Neural progenitor cell (in vitro differentiated cells): ENCODE measurements at regions not wholly inside any gene's neighbourhood (a gene's known extent, or its start where the extent isn't known, plus 50 kb on each side); places are given as distances from the start of the nearest gene placed in this dataset.

Experiments
- CTCF ChIP-seq: fragments of 200-600 bp; sonication (generic); IDR thresholded peaks from 2 replicates; pipeline ENCODE4 v1.5.1; 2017; ENCODE audit warnings: antibody characterized with exemption, mild to moderate bottlenecking
- EZH2 ChIP-seq: fragments of 200-600 bp; sonication (generic); IDR thresholded peaks from 2 replicates; pipeline ENCODE4 v1.6.1; 2017; ENCODE audit warnings: antibody characterized with exemption, mild to moderate bottlenecking, moderate library complexity

- peak; percentile 30 for TF ChIP-seq CTCF
- no peak for TF ChIP-seq EZH2
Measured at GRCh38 chr13:79155883-79156282, 250.2 kb downstream of the RBM26 start.
